GM18499 (cell line): ENCODE measurements at regions not wholly inside any gene's neighbourhood (a gene's known extent, or its start where the extent isn't known, plus 50 kb on each side); places are given as distances from the start of the nearest gene placed in this dataset.

ENCODE experiments used
- ATAC-seq: cut with Tn5 transposase; IDR thresholded peaks from one replicate; pipeline ENCODE4 v1.9.1; 2021; ENCODE audit warnings: moderate number of reproducible peaks; ENCODE audit not compliant: insufficient read depth, unreplicated experiment

DNA sequence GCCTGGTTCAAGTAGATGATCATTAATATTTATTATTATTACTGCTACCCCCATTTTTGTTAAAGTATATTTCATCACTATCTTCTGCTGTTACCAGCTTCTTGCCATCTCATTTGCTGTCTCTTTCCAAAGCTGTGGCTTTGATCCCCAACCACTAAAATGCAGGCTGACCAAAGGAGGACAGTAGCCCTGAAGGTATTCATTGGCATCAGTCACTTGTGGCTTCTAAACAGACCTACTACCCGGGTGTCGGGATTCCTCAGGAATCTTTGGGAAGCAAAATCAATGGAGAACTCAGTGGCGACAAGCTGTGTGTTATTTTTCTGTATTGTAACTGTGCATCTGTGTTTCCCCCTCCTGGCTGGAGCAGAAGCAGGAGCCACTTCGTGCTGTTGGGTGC is 379.2 kb upstream of the ERCC4 start:
- no peak for ATAC-seq

DNA sequence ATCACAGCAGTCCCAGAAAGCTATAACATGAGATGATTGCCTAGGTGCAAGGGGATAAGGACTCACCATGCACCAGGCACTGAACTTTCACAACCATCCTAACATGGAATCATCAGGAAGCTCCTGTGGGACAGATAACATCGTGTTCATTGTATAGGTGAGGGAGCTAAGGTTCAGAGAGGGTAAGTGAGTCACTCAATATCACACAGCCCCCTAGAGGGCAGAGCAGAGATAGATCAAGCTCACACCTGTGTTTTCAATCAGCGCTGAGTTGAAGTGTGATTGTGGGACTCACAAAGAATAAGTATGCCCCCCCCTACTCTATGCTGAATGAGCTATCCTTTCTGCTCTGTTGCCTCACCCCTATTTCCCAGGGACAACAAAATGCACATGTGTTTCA is 377.7 kb upstream of the ERCC4 start:
- no peak for ATAC-seq

- ATAC-seq: no peak
Measured at GRCh38 chr16:13543850-13544249, 376.1 kb upstream of the ERCC4 start.

GRCh38 chr16:13545271-13545670 is 374.7 kb upstream of the ERCC4 start:
- ATAC-seq: no peak

DNA sequence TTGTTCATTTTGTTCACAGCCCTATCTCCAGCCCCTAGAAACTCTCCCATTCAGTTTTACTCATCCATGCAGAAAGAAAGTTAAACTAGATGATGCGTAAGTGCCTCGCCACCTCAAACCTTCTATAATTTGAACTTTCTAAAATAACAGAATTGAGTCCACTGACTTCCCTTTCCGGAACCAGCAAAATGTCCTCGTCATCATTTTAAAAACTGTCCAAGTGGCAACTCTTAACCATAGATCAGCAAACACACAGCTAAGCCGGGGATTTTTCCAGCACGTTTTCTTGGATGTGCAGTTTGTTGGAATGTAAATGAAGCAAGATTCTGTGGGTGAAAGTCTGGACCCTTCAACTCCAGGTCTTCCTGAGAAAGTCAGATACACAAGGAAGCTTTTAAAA is 369.7 kb upstream of the ERCC4 start:
- no peak for ATAC-seq

DNA sequence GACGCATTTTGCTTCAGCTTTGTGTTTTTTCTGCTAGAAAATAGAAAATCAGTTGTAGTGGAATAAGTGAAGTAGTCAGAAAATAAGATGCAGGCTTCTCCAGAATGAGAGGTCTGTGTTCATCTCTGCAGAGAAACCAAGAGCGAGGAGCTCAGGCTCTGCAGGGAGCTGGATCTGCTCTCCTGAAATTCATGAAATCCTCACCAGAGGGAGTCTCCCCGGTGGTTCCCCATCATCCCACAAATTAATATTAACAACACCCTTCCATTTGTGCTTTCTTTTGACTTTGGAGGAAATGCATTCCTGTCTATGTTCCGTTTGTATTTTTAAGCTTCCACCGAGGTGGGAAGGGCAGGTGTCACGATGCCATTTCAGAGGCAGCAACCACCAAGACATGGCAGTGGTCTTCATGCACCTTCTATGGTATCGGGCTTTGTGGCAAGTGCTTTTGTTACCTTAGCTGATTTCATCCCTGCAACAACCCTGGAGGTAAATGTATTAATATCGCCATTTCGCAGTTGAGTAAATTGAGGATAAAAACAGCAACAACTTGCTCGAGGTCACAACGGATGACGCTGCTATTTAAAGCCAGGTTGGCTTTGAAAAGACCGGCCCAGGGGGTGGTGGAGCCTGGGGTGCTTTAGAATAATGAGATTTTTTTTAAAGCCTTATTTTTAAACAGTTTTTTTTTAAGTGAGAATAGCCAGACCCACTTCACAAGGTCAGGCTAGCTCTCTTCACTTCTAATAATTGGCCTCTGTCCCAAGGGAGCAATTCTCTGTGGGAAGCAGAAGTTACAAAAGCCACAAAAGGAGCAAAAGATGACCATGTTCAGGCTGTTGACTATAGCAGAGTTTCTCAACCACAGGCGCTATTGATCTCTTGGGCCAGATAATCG is 367.6 kb upstream of the ERCC4 start:
- no peak for ATAC-seq

DNA sequence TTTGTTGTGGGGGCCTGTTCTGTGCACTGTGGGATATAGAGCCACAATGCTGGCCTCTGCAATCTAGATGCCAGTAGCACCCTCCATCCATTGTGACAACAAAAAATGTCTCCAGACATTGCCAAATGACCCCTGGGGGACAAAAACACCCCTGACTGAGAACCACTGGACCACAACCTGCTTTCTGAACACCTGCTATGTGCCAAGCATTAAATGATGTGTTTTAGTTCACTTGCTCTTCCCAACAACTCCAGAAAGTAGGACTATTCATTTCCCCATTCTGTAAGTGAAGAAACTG is 367.0 kb upstream of the ERCC4 start:
- no peak for ATAC-seq

DNA sequence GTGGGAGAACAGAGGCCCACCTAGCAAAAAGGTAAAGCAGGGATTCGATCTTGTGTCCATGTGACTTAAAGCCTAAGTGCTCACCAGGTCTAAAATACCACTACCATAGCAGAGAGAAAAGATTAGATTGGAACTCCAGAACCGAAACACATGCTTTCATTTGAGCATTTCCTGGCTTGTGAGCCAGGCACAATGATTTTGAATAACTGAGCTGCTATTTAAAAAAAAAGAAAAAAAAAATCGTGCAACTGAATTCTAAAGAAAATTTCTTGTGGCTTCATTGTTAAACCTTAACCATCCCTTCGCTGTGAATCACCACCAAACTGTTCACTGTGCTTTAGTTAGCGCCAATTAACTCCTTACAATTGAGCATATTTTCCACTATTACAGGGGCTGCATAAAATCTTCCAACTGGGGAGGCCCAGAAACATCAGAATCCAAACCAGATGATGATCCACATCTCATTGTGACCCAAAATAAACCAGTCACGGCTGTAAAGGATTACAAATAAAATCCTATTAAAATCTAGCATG is 366.4 kb upstream of the ERCC4 start:
- no peak for ATAC-seq

DNA sequence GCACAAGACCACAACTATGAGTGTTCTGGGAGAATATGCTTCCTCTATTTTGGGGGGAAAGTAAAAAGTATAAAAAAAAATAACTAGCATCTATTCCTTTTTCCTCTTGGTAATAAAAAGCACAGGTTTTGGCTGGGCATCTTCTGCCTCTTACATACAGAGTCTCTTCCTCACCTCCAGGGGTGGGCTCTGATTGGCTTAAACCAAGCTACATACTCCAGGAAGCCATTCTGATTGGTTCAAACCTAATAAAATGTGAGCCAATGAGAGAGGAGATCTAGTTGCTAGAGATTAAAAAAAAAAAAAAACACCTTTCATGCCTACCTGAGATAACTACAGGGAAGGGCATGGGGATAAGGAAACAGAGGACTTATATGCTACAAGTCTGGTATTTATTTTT is 365.9 kb upstream of the ERCC4 start:
- ATAC-seq: no peak

DNA sequence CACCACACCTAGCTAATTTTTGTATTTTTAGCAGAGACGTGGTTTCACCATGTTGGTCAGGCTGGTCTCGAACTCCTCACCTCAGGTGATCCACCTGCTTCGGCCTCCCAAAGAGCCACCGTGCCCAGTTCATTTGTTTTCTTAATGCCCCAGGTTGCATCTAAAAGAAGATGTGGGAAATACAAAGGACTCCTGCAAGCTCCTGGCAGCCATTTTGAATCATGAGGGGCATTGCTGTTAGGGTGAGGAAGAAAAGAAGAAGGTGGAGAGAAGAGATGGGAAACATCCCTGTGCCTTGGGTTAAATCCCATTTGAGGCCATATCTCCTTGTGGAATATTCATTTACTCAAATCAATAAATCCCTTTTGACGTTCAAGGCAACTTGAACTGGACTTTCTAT is 365.3 kb upstream of the ERCC4 start:
- no peak for ATAC-seq

DNA sequence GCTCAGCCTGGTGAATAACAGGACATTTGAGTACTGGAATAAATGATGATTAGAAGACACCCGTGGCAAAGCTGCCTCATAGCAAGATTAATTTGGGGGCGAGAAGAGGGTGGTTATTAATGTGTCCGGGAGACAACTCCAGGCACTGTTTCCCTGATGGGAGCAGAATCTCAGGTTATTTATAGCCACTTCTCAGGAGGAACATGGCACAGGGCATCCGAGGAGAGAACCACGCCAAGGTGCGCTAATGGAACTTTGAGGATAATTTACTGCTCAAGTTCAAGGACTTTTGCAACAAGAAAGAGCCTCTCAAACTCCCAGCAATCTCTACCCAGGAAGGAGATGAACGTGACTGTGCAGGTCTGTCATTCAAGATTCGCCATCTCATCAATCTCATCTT is 362.5 kb upstream of the ERCC4 start:
- ATAC-seq: no peak

DNA sequence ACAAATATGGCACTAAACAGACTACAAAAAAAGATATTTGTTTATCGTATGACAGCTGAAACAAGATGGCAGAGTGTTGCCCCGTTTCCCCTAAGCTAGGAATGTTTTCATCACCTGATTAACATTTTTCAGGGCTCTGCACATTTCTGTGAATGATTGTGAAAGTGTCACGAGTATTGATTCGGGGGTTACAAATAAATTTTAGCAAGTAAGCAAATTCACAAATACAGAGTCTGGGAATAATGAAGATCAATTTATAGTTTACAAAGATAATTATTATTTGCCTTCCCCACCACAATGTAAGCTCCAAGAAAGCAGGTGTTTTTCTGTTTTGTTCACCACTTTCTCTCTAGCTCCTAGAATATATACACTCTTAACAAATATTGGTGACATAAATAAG is 361.2 kb upstream of the ERCC4 start:
- no peak for ATAC-seq

- ATAC-seq: no peak
Measured at GRCh38 chr16:13559624-13560023, 360.3 kb upstream of the ERCC4 start.

DNA sequence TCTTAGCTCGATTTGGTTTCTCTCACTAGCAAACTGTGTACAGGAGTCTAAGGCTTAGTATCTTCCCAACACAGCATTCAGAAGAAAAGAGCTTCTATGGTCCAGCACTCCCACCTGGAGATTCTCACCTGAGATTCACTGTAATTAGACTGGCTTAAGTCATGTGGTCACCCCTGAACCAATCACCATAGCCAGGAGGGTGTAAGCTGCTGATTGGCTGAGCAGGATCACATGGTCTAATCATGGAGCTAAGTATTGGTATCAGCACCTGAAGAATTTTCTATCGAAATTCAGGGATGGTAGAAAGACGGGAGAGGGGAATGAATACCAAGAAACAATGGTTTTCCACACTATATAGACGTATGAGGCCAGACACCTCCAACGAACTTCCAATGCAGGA is 359.8 kb upstream of the ERCC4 start:
- no peak for ATAC-seq

DNA sequence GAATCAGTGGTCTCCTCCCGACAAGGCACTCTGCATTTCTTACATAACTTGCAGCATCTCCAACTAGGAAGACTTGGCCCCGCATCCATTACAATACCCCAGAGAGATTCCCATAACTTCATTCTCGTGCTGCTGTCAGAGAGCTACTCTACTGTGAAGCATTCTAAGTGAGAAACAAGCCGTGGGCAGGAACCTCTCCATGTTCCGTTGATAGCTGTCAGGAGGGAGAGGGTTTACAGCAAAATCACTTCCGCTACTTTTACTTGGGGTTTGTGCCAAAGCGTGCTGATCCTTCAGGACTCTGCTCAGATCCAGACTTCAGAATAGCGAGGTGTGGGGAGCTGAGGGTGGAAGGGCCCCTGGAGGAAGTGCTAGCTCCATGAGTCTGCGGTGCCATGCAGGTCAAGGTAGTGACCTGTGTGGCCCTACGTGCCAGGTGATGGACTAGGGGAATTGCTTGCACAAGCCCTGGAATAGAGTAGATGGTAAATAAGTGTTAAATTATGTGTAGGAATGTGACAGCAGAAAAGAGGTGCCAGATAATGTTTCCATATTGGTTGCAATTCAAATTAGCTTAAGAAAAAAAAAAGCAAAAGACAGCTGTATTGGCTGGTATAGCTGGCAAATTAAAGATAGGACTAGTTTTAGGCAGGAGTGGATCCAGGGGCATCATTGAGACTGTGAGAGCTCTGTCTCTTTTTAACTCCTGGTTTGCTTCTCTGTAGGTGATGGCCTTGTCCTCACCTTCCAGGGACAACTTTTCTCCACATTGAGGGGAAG is 358.5 kb upstream of the ERCC4 start:
- no peak for ATAC-seq

DNA sequence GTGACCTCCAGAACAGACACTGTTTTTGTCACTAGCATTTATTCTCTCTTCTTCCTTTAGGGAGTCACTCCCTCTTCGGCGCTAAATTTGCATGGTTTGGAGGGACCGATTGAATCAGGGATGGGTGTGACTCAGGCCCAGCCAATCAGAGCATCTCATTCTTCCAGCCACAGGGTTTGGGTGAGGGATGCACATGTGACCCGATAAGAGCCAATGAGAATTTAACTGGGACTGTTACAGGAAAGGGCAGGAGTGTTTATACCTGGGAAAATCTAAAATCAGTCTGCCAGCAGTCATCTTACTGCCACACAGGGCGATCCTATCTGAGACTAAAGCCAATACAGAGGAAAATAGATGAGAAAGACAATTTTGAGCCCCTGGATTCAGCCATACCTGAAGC is 351.2 kb upstream of the ERCC4 start:
- no peak for ATAC-seq

DNA sequence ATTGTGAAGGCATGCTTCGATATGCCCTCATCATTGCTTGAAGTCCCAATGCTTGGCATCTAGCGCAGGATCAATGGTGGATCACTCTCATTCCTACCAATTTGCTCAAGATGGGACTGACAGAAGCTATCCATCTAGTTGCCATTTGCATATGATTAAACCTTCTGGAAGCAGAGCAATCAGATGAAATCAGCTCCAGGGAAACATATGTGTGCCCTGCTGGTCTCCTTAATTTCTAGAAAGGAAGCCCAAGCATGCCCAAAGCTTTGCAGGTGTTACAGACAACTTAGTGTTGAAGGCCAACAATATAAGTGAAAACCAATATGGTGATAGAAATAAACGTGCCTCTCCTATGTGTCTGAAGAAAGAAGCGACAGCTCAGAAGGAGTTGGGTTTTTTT is 350.0 kb upstream of the ERCC4 start:
- no peak for ATAC-seq

- no peak for ATAC-seq
Measured at GRCh38 chr16:13571036-13571435, 348.9 kb upstream of the ERCC4 start.

DNA sequence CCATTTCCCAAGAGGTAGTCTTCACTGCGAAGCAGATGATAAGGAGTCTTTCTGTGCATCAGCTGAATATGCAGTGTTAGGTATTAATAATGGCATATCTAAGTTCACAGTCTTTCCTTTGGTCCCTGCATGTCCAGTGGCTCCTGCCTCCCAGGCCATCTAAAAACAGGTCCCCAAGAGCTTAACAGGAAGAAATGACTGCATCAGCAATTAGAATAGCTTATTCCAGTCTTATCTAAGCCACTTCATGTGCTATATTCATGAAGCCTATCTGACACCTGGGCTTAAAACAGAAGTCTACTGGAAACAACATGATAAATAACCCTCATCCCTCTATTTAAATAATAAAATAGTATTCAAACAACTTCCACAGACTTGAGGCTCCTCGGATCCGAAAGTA is 346.1 kb upstream of the ERCC4 start:
- ATAC-seq: no peak

DNA sequence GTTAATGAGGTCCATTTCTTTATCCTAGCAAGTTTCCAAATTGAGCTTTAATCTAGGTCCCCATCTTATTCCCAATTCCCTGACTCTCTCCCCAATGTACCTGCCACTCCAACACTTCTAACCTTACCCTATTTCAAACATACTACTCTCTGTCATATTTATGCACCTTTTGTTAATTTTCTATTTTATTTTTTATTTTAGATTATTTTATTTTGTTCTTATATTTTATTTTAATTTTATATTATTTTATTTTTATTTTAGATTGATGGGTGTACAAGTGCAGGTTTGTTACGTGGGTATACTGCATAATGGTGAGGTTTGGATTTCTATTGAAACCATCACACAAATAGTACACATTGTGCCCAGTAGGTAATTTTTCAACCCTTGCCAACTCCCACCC is 333.9 kb upstream of the ERCC4 start:
- no peak for ATAC-seq

- no peak for ATAC-seq
Measured at GRCh38 chr16:13587181-13587580, 332.8 kb upstream of the ERCC4 start.

- no peak for ATAC-seq
Measured at GRCh38 chr16:13594823-13595222, 325.1 kb upstream of the ERCC4 start.
